NCI-H146 (cell line): ENCODE measurements at regions not wholly inside any gene's neighbourhood (a gene's known extent, or its start where the extent isn't known, plus 50 kb on each side); places are given as distances from the start of the nearest gene placed in this dataset.
A peak's percentile ranks its signal among the peaks of the same experiment; 100 is the strongest.
"Not testable (repeated sequence)": the region's sequence is repeated elsewhere in the genome, so short reads cannot be mapped to it uniquely, and the experiment has no call there.

Source experiments
- DNase-seq: peaks from one replicate; lab custom pipeline; 2025; lab: John Stamatoyannopoulos, UW

DNA sequence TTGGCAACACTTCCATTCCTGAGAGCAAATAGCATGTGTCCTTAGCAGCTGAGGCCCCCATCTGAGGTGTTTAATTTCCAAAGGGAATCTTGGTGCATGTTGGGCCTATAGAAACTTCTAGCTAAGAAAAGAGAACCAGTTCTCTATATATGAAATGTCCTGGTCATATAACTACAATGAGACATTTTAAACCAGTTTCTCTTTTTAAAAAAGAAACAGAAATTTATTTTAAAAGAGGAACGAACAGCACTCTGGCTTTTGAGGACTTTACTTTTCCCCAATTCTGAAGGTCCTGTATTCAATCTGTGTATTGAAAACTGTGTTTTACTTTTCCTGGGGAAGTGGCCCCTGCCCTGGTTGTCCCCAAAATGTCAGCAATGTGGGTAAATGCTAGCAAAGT is 94.0 kb upstream of the FOXN2 start:
- no peak for DNase-seq

DNA sequence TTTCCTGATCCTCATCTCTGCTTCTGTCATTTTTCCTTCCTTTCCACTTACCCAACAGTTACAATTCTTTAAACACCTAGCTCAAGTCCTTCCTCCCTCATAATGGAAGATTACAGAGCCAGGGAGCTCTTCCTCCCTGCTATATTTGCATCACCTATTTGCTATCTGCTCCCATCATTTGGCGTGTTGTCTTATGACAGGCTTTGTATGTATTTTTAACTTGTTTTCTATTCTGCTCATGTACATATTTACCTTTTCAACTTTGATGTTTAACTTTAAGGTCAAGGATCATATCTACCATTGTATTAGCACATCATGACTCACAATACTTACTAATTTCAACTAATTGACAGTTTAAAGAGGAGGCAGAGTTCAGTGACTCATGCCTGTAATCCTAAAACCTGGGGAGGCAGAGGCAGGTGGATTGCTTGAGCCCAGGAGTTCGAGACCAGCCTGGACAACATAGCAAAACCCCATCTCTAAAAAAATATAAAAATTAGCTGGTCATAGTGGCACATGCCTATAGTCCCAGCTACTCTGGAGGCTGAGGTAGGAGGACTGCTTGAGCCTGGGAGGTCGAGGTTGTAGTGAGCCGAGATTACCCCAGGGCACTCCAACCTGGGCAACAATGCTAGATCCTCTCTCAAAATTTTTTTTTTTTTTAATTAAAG is 92.5 kb upstream of the FOXN2 start:
- peak; percentile 73 for DNase-seq

DNA sequence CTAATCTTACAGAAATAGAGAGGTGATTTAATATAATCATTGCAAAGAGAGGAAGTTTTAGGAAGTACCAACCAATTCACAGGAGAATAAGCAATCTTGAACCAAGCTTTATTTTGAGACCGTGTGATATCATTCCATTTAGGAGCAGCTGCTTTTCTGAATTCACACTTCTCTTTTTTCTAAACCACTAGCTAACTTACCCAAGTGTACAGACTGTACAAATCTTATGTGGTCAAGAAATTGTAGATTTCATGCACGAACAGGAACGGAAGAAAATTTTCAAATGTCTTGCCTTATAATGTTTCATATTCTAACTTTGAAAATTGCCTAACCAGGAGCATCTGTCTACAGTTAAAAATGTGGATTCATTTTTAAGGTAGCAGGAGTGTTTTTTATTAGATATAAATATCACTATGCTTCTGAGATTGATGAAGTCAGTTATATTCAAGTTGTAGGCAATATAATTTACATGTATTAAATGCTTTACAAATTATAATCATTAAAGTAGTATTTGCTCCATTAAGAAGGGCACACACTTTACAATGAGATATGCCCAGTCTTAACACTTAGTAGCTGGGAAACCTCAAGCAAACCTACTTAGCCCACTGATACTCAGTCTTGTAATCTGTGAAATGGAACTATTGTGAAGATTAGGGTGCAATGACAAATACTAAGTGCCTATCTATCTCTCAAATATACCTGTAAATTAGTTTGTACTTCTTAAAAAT is 86.7 kb upstream of the FOXN2 start:
- no peak for DNase-seq

DNA sequence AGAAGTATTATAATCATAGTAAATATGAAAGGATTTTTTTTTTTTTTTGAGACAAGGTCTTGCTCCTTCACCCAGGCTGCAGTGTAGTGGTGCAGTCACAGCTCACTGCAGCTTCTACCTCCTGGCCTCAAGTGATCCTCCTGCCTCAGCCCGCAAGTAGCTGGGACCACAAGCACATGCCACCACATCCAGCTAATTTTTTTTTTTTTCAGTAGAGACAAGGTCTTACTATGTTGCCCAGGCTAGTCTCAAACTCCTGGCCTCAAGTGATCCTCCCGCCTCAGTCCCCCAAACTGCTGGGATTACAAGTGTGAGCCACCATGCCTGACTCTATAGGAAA is 86.2 kb upstream of the FOXN2 start:
- DNase-seq, result no peak

DNA sequence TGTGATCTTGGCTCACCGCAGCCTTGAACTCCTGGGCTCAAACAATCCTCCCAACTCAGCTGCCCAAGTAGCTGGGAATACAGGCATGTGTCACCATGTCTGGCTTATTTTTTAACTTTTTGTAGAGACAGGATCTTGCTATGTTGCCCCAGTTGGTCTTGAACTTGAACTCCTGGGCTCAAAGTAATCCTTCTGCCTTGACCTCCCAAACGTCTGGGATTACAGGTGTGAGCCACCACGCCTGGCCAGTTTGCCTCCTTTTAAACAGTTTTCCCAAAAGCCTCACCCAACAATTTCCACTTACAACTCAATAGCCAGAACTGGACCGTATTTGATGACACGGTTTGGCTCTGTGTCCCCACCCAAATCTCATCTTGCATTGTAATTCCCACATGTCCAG is 85.4 kb upstream of the FOXN2 start:
- DNase-seq, result no peak

DNA sequence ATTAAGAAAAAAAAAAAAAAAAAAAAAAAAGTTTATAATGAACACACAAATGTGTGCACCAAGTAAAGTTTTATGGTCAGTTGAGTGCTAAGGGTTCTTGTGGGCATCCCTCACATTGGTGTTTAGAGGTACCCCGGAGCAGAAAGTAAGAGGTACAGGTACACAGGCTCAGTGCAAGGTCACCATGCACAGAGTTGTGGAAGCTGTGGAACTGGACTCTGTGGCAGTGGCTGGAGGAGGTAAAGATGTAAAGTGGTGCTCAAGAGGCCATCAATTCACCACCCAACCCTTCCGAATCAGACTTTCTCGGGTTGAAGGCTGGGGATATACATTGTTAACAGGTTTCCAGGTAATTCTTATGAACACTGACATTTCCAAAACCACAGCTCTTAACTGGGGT is 83.6 kb upstream of the FOXN2 start:
- DNase-seq, result no peak

DNA sequence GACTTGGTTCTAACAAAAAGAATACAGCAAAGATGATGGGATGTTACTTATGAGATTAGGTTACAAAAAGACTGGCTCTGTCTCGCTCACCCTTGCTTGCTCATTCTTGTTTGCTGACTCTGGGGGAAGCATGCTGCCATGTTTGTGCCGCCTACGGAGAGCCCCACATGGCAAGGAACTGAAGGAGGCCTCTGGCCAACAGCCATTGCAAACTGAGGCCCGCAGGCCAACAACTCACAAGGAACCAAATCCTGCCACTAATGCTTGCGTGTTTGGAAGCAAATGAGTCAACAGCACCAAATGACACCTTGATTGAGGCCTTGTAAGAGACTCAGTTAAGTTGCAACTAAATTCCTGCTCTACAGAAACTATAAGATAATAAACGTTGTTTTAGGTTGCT is 82.1 kb upstream of the FOXN2 start:
- DNase-seq, result no peak

DNA sequence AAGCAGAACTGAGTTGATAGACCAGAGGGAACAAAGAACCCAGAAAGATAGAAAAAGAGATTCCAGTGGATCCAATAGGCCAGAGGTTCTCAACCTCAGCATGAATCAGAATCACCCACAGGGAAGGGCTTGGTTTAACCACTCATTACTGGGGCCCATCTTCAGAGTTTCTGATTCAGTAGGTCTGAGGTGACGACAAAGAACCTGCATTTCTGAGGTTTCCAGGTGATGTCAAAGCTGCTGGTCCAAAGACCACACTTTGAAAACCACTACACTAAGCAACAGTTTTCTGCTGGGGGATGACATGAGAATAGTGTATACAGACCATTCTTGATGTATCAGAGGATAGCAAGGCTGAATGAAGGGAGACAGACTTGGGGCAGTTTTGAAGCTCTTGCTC is 81.5 kb upstream of the FOXN2 start:
- no peak for DNase-seq

DNA sequence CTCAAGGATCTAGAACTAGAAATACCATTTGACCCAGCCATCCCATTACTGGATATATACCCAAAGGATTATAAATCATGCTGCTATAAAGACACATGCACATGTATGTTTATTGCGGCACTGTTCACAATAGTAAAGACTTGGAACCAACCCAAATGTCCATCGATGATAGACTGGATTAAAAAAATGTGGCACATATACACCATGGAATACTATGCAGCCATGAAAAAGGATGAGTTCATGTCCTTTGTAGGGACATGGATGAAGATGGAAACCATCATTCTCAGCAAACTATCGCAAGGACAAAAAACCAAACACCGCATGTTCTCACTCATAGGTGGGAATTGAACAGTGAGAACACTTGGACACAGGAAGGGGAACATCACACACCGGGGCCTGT is 80.7 kb upstream of the FOXN2 start:
- not testable (repeated sequence) for DNase-seq

DNA sequence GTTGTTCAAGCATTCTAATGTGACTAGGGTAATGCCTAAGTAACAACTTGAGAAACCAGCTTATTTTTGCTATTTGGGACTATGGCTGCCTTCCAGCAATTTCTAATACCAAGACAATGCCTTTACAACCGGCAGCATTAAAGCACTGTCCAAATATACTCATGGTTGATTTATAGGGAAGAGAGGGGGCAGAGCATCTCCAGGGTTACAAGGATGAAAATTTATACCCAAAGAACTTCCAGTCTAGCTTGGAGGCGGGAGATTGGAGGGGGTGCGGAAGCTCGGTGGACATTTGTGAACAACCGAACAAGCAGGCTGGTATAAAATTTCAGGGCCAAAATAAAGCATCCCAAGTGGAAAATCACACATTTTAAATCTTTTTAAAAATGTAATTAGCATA is 79.4 kb upstream of the FOXN2 start:
- peak; percentile 69 for DNase-seq

DNA sequence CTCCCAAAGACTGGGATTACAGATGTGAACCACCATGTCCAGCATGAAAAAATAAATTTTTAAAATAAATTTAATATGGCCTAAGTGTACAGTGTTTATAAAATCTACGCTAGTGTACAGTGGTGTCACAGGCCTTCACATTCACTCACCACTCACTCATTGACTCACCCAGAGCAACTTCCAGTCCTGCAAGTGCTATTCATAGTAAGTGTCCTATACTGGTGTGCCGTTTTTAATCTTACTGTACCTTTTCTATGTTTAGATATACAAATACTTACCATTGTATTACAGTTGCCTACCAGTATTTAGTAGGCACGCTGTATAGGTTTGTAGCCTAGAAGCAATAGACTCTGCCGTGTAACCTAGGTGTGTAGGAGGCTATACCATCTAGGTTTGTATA is 76.1 kb upstream of the FOXN2 start:
- no peak for DNase-seq

DNA sequence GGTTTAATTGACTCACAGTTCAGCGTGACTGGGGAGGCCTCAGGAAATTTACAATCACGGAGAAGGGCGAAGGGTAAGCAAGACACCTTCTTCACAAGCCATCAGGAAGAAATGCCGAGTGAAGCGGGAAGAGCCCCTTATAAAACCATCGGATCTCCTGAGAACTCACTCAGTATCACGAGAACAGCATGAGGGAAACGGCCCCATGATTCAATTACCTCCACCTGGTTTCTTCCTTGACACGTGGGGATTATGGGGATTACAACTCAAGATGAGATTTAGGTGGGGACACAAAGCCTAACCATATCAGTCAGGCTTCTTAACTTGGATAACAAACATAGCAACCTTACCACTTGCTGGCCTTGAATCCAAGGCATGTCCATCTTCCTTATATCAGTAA is 73.6 kb upstream of the FOXN2 start:
- DNase-seq, result no peak

DNA sequence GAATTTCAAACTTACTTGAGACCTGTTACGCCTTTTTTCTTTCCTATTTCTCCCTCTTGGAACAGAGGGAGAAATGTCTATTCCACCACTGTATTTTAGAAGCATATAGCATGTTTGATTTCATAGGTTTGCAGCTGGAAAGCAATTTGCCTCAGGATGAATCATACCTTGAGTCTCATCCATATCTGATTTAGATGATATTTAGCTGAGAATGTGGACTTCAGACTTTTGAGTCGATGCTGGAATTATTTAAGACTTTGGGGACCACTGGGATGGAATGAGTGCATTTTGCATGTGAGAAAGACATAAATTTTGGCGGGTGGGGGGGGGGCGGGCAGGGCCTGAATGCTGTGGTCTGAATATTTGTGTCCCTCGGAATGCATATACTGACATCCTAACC is 67.3 kb upstream of the FOXN2 start:
- DNase-seq, result no peak

DNA sequence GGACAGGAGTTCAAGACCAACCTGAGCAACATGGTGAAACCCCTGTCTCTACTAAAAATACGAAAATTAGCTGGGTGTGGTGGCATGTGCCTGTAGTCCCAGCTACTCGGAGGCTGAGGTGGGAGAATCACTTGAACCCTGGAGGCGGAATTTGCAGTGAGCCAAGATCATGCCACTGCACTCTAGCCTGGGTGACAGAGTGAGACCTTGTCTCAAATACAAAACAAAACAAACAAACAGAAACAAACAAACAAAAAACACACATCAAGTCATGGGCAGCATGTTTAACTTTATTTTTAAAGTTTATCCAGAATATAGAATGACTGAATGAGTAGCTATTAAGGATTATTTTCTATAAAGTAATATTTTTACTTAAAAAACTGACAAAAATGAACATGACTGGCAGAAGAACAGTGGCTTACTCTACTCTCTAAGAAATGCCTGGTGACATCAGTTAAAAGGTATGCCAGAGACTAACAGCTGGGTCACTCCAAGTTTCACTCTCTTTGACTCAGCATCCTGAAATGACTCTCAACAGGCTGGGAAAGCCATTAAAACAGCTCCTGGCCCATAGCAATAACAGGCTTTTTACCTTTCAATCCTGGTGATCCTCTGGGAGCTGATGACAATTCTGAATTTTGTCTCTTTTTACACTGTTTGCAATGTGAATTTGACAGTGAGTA is 66.1 kb upstream of the FOXN2 start:
- no peak for DNase-seq

DNA sequence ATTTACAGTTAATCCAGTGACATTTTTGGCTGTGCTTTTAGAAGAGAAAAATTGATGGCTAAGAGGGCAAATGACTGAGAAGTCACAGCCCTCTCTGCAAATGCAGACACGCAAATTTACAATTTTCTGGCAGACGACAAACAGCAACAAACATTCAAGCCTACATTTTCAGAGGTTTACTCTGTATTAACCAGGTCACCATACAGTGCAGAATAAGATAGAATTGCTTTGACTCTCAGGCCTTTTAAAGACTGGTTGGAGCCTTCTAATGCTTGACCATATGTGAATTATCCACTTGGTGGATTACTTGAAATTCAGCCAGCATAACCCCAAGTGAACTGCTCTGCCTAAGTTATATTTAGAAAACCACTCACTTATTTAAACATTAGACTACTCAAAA is 65.5 kb upstream of the FOXN2 start:
- DNase-seq, result no peak

DNA sequence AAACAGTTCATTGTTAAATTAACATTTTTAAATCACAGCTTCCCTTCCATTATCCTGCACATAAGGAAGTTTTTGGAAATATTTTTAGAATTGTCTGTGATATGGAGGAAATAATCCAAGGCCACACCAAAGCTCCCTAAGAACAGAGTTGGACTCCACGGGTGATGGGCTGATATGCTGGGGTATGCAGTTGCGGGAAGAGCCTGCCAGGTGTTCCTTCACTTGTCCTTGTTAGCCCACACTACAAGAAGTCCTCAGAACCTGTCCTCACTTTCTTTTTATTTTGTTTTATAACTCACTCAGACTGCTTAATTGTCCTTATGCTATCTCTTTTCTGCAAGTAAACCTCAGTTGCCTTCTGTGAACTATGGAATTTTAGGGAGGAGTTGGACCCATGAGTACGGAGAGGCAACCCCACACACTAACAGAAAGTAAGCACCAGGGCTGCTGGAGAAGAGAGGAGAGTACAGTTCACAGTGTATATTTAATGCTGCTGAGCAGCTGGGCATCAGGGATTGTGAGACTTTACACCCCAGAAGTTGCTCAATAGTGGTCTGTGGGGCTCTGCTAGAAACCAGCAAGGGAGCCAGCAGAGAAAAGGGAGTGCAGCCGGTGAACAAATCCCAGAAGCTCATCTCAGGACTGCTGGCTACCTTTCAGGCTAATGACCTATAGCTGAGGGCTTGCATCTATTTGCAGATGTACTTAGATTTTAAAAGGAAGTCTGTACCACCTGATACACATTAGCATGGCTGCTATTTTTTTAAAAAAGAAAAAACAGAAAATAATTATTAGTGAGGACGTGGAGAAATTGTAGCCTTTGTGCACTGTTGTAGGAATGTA is 64.6 kb upstream of the FOXN2 start:
- DNase-seq, result no peak

DNA sequence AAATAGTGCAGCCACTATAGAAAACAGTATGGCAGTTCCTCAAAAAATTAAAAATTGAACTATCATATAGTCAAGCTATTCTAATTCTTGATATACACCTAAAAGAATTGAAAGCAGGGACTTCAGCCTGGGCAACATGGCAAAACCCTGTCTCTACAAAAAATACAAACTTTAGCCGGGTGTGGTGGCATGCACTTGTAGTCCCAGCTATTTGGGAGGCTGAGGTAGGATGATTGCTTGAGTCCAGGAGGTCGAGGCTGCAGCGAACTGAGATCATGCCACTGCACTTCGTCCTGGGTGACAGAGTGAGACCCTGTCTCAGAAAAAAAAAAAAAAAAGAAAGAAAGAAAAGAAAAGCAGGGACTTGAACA is 64.0 kb upstream of the FOXN2 start:
- DNase-seq, result no peak

DNA sequence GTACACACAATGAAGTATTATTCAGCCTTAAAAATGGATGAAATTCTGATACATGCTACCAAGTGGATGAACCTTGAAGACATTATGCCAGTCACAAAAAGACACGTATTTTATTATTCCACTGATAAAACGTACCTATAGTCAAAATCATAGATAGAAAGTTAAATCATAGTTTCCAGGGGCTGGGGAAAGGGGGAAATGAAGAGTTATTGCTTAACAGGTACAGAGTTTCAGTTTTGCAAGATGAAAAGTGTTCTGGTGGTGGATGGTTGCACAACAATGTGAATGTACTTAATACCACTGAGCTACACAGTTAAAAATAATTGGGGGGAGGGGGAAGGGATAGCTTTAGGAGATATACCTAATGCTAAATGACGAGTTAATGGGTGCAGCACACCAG is 63.5 kb upstream of the FOXN2 start:
- no peak for DNase-seq

DNA sequence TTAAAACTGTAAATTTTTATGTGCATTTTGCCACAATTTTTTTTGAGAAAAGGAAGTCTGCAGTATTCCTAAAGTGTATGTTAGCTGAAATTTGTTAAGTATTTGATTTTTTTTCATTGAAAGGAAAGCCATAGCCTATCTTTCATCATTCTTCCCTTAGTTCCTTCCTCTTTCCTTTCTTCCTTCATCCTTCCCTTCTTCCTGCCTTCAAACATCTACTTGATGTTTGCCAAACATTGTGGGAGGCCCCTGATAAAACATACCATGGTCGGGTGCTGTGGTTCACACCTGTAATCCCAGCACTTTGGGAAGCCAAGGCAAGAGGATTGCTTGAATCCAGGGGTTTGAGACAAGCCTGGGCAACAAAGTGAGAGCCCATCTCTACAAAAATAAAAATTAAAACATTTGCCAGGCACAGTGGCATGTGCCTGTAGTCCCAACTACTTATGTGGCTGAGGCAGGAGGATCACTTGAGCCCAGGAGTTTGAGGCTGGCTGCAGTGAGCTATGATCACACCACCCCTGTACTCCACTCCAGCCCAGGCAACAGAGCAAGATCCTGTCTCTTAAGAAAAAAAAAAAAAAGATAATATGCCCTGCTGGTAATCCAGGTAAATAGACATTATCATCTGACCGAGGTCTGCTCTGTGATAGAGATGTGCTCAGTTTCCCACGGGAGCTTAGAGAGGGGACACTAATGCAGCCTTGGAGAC is 62.9 kb upstream of the FOXN2 start:
- DNase-seq, result no peak

DNA sequence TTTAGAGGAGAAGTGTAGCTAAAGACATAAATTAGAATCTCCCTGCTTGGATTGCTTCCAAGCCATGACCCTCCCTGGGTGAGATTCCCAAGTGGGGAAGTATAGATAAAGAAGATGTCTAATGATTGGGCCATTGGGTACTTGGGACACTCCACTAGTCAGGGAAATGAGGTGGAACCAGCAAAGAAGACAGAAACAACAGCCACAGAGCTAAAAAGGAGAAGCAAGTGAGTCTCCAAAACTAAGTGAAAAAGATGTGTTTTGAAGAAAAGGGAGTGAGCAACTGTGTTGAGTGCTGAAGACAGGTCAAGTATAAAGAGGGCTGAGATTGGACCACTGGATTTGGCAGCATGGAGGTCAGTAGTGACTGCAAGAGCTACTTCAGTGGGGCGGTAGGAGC is 61.2 kb upstream of the FOXN2 start:
- DNase-seq, result no peak

DNA sequence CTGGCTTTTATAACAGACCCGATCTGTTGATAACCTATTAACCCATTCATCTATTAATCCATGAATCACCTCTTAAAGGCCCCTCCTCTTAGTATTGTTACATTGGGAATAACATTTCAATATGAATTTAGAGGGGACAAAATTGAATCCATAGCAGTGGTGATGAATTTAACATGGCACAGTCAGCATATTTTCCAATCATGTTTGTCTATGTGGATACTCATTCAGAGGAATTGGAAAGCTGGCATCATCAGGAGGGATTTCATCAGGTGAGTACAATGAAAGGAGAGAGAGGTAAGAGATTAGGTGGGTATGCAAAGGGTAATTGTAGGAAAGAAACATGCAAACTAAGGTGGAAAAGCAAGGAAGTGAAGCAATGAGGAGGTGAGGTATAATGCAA is 59.6 kb upstream of the FOXN2 start:
- DNase-seq, result no peak

DNA sequence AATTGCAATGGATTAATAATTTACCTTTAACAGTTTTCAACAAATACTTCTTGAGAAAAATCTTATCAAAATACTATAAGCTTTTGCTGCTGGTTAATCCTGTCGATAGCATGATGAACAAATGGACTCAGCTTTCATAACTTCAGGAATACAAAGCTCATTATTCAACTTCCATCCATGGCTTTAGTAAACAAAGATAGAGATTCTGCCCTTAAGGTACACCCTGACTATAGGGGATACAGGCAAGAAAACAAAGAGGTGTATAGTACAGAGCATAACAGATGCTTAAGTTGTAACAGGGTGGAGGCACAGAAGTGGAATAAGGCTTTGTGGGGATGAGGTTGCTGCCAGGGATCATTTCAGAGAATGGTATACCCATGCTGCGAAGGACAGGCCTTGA is 57.0 kb upstream of the FOXN2 start:
- DNase-seq, result no peak
